Motor neuron (in vitro differentiated cells): ENCODE measurements at regions not wholly inside any gene's neighbourhood (a gene's known extent, or its start where the extent isn't known, plus 50 kb on each side); places are given as distances from the start of the nearest gene placed in this dataset.
A peak's percentile ranks its signal among the peaks of the same experiment; 100 is the strongest.

ENCODE experiments used
- ATAC-seq, 8 experiments: fragments of 200-7000 bp; cut with Tn5 transposase; replicated peaks in 6 of 8; 2 replicates each; pipeline ENCODE4 v1.8.0; 2021; ENCODE audit warnings: mild to moderate bottlenecking in 8 of 8, moderate library complexity in 8 of 8
- H3K27ac ChIP-seq, 2 donors: fragments of 250-450 bp; sonication (Bioruptor Pico); 2 replicates each; pipeline ENCODE4 v1.9.0; 2021; ENCODE audit warnings: antibody characterized with exemption in 2 of 2, mild to moderate bottlenecking in 2 of 2, moderate library complexity in 1 of 2
- H3K4me1 ChIP-seq, 2 donors: fragments of 250-450 bp; sonication (Bioruptor Pico); replicated peaks in 1 of 2; 2 replicates each; pipeline ENCODE4 v1.6.1; 2021; ENCODE audit warnings: antibody characterized with exemption in 2 of 2, mild to moderate bottlenecking in 2 of 2, moderate library complexity in 1 of 2
- H3K4me3 ChIP-seq, 5 donors: fragments of 250-450 bp; sonication (Bioruptor Pico); 2 replicates each; pipeline ENCODE4 v1.9.0; 2021; ENCODE audit warnings: antibody characterized with exemption in 5 of 5, mild to moderate bottlenecking in 5 of 5, moderate library complexity in 4 of 5
- WGBS, 10 experiments: fragments of 450-650 bp; shearing (Covaris generic); methylation state at CpG; one replicate each; pipeline ENCODE4 v1.0.0; 2022; 5-methylcytosine and 5-hydroxymethylcytosine counted together
- in situ Hi-C, 9 experiments: fragments of 400-800 bp; cut with MboI; loops; one replicate each; pipeline ENCODE4 v1.15.0; 2021; ENCODE audit warnings: low sequenced_read_pairs in 9 of 9, low pct_unique_long_range_greater_than_20kb in 2 of 9; ENCODE audit not compliant: unreplicated experiment in 9 of 9

DNA sequence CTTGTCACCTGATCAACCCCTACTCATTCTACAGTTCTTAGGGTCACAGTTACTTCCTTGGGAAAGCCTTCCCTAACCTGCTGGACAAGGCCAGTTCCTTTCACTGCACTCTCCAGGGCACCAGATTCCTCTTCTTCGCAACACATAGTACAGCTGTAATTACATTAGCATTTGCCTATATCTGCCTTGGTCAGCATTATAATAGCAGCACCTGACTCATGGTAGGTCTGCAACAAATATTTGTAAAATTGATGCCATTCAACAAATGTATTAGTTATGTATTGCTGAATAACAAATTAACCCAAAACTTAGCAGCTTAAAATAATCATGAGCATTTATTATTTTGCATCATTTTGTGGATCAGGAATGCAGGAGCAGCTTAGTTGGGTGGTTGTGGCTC is 193.0 kb downstream of the IRX5 start:
- no peak for ATAC-seq
- H3K4me3 ChIP-seq: no peak overlapping the region
- in situ Hi-C loops: no loop called here
- no peak overlapping the region for H3K27ac ChIP-seq
- 60 to 100% (median 83%) methylated on average over 1 of the region's 1 CpG; no CpG with 5 or more reads in 5 of the 10 experiments for WGBS, 10 experiments
- H3K4me1 ChIP-seq: peaks cover 8 to 28% of the 10 kb centered on the region in 2 donors

DNA sequence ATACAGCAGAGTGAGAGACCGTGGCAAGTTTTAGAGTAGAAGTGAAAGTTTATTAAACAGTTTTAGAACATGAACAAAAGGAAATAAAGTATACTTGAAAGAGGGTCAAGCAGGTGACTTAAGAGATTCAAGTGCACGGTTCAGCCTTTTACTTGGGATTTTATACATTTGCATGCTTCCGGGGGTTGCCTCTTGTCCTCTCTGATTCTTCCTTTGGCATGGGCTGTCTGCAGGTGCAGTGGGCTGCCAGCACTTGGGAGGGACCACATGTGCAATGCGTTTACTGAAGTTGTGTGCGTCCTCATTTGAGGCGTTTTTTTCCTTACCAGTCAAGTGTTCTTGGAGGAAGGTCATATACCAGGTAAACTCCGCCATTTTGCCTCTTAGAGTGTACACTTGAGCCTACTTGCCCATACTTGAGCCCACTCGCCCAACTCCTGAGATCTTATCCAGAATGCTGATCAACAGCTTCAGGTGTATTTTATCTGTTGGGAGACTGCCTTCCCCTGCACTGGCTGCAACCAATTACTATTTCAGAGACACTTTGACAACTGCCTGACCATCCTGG is 195.2 kb downstream of the IRX5 start:
- 32 to 91% (median 64%) methylated on average over 1 to 8 of the region's 8 CpGs; no CpG with 5 or more reads in 1 of the 10 experiments for WGBS, 10 experiments
- in situ Hi-C loops: no loop called here
- no peak for ATAC-seq

DNA sequence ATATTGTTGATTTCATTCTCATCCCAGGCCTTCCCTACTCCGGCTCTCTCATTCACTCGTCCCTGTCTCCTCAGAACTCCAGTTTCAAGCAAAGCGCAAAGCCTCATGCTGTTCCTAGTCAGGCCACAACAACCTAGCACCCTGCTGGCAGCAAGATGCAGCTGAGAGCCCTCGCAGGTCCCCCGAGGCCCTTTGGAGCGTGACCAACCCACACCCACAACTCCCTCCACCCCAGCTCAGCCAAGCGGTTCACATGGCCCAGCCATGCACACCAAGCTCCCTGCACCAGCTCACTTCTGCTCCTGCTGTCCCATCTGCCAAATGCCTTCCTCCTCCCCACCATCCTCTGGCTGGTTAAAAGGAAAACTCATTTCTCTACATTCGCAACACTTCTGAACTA is 195.8 kb downstream of the IRX5 start:
- WGBS, 10 experiments: 0 to 100% (median 92%) methylated on average over 2 to 3 of the region's 8 CpGs; no CpG with 5 or more reads in 5 of the 10 experiments
- ATAC-seq: peak in 2 of 8 experiments; percentile 61 to 65

More for the DNA sequence above, 195.2 kb downstream of the IRX5 start:
- no peak overlapping the region for H3K27ac ChIP-seq
- H3K4me3 ChIP-seq: no peak overlapping the region
- peaks cover 6 to 20% of the 10 kb centered on the region in 2 donors for H3K4me1 ChIP-seq

DNA sequence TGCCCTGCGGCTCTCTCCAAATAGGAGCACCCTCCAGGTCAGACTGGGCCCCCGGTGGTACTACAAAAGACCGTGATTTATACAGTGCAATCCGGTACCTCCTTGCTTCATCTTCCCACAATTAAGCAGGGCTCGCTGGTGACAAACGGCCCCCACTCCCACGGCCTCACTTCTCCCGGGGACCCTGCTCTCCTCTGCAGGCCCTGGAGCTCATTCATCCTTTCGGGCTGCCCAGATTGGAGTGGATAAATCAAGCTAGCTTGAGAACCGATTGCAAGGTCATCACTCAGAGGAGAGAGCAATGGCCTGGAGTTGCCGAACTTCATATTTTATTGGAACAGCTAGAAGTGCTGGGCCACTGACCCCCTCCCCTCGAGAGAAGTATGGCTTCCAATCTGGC is 193.5 kb upstream of the IRX6 start:
- Histone ChIP-seq H3K4me1 (peaks cover 0 to 13% of the 10 kb centered on the region in 2 donors), H3K27ac (no peak overlapping the region), H3K4me3 (no peak overlapping the region)
- in situ Hi-C loops: no loop called here
- 39 to 80% (median 54%) methylated on average over 1 to 10 of the region's 12 CpGs; no CpG with 5 or more reads in 5 of the 10 experiments for WGBS, 10 experiments
- peak in 5 of 8 experiments; percentile 25 to 92 (median 56) for ATAC-seq

More for the DNA sequence above, 195.8 kb downstream of the IRX5 start:
- Histone ChIP-seq H3K4me1 (peaks cover 0 to 14% of the 10 kb centered on the region in 2 donors), H3K4me3 (no peak overlapping the region), H3K27ac (no peak overlapping the region)
- in situ Hi-C loops: no loop called here

DNA sequence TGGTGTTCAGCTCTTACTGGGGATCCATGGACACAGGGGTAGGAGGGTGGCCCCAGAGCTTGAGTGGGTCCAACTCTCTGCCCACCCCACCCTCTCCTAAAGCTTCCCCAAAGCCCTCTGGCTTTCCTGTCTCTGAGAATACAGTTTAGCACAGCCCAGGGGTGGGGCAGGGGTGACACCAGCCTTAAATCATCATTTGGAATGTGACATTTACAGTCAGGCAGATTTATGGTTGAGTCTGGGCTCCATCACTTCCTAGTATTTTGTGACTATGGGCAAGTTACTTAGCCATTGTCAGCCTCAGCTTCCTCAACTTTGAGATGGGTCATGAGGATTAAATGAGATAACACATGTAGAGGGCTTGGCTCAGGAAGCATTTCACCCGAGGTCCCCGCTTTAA is 193.1 kb upstream of the IRX6 start:
- H3K27ac ChIP-seq: no peak overlapping the region
- no peak overlapping the region for H3K4me3 ChIP-seq
- in situ Hi-C loops: no loop called here
- peaks cover 0 to 13% of the 10 kb centered on the region in 2 donors for H3K4me1 ChIP-seq
- no peak for ATAC-seq
- 47 to 92% (median 80%) methylated on average over 2 of the region's 2 CpGs; no CpG with 5 or more reads in 3 of the 10 experiments for WGBS, 10 experiments

DNA sequence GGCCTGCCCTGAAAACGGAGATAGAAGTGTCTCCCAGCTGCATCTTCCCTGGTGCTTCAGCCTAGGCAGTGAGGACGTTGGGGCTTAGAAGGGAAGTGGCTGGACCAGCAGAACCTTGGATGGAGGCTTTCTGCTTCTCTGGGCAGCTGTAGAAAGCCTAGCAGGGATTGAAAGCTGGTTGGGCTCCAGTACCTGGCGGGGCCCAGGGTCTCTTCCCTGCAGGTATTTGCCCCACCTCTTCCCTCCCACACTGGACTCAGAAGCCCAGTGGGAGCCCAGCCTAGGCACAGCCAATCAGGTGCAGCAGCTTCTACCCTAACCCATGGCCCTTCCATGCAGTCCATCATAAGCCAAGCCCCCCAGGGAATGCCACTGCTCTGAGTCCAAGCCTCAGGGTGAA is 190.3 kb upstream of the IRX6 start:
- Histone ChIP-seq H3K27ac (no peak overlapping the region), H3K4me1 (peaks cover 5 to 9% of the 10 kb centered on the region in 2 donors), H3K4me3 (no peak overlapping the region)
- ATAC-seq: no peak
- in situ Hi-C loops: no loop called here
- WGBS, 10 experiments: 11 to 65% (median 52%) methylated on average over 1 to 3 of the region's 3 CpGs; no CpG with 5 or more reads in 5 of the 10 experiments

DNA sequence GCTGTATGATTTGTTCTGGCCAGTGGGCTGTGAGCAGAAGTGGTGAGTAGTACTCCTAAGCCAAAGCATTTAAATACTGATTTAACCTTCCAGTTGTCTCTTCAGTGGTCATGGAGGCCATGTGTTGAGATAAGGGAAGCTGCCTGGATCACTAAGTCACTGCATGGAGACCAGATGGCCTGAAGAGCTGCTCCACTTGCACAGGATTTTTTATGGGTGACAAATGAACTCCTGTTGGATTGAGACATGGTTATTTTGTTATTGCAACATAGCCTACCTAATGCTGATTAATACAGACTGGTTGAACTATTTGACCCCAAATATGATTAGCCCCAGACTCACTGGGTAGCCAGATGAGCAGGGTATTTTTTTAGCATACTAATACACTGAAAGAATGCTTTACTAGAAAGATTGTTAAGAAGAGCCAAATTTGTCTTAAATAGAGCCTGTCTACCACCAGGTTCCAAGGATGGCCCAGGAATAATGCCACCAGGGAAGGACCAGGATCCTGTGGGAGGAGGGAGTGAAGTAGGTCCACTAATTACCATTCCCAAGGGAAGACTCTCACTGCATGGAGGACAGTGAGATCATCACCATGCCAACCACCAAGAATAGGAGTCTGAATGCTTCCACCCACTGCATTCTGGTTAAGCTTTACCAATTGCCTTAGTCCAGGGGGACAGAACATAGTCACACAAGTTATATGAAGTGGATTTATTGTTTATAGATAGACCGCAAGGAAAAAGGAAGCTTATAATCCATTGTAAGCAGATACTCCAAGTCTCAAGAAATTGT is 187.4 kb upstream of the IRX6 start:
- Histone ChIP-seq H3K4me3 (no peak overlapping the region), H3K4me1 (peaks cover 0 to 5% of the 10 kb centered on the region in 2 donors), H3K27ac (no peak overlapping the region)
- peak in 5 of 8 experiments; percentile 24 to 73 (median 64) for ATAC-seq
- WGBS, 10 experiments: 60 to 100% (median 100%) methylated on average over 1 of the region's 1 CpG; no CpG with 5 or more reads in 2 of the 10 experiments
- in situ Hi-C loops: no loop called here

DNA sequence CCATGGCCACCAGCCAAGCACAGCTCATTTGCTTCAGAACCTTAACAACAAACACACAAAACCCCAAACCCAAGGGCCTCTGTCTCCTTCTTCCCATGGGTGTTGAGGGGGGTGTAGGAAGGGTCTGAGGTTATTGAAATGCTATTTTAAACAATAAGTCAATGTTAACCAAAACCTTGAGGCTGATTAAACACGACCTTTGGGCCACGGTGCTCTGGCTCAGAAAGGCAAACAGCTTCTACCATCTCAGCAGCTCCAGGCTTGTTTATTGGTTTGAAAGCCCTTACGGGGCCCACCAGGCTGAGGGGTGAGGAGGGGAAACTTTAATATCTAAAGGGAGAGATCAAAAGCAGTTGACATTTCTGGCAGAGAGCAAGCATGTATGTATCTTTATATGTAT is 185.7 kb upstream of the IRX6 start:
- no peak overlapping the region for H3K27ac ChIP-seq
- H3K4me3 ChIP-seq: no peak overlapping the region
- peaks cover 0 to 5% of the 10 kb centered on the region in 2 donors for H3K4me1 ChIP-seq
- ATAC-seq: no peak
- WGBS, 10 experiments: 6 to 77% (median 70%) methylated on average over 1 to 3 of the region's 3 CpGs; no CpG with 5 or more reads in 4 of the 10 experiments
- in situ Hi-C loops: no loop called here

DNA sequence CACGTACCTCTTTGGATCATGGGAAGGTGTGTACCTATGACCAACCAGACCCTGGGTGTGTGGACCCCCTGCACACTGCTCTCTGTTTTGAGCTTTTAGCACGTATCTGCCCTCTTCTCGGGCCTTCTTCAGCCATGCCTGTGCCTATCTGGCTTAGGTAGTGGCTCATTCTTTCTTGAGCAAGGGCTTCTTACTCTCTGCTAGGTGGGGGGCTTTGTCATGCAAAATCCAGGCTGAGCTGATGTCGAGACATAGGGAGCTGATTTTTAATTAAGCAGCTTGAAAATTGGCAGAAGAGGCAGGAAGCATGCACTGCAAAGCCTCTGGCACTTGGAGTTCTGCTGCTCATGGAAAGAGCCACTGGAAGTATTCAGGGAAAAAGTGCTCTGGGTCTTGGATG is 181.6 kb upstream of the IRX6 start:
- in situ Hi-C loops: no loop called here
- WGBS, 10 experiments: 0 to 58% (median 48%) methylated on average over 2 to 4 of the region's 4 CpGs; no CpG with 5 or more reads in 4 of the 10 experiments
- ATAC-seq: no peak
- Histone ChIP-seq H3K27ac (no peak overlapping the region), H3K4me1 (peaks cover 8 to 10% of the 10 kb centered on the region in 2 donors), H3K4me3 (no peak overlapping the region)

DNA sequence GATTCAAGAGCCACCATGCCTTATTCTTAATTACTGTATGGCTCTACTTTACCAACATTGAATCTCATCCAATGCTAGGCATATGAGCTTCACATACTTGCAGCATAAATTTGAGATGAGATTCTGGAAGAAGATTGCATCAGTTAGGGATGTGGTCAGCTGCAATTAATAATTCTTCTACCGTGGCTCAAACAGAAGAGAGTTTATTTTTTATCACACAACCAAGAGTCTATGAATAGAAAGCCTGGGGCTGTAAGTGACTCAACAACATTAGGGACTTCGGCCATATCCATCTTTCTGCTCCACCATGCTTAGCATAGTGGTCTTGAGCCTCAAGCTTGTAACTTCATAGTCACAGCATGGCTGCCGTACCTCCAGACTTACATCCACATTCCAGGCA is 179.4 kb upstream of the IRX6 start:
- Histone ChIP-seq H3K27ac (no peak overlapping the region), H3K4me1 (peaks cover 8 to 10% of the 10 kb centered on the region in 2 donors), H3K4me3 (no peak overlapping the region)
- 8 to 100% (median 67%) methylated on average over 1 to 3 of the region's 3 CpGs; no CpG with 5 or more reads in 1 of the 10 experiments for WGBS, 10 experiments
- in situ Hi-C loops: no loop called here
- peak in 4 of 8 experiments; percentile 18 to 52 (median 50) for ATAC-seq

DNA sequence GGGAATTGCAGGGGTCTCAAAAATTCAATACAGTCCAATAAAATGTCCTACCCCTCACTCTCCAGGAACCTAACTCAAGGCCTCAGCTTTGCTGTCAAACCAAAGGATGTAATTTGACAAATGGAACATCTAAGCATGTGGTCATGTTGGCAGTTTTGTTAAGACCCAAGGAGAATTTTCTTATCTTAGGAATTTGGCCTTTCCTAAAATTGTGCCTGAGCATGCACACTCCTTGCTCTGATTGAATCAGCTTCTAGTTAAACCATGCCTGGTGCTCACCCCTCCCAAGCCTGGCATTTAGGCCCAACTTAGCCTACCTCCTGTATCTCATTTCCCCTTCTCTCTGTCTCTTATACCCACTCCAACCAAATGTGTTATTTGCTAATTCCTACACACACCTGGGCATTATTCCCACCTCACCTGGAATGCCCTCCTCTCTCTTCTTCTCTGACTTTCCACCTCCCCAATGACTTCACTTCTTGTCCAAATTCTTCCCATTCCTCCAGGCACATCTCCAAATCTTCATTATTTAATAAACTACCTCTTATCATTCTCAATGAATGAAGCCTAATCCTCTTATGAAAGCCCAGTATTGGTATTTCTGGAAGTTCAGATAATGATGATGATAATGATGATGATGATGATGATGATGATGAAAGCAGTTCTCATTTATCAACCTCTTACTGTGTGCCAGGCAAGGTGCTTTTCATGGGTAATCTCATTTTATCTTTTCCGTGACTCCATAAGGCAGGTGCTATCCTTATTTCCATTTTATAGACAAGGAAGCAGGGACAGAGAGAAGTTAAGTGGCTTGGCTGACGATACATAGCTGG is 178.0 kb upstream of the IRX6 start:
- in situ Hi-C loops: no loop called here
- no peak for ATAC-seq
- 32 to 100% (median 83%) methylated on average over 1 to 2 of the region's 2 CpGs; no CpG with 5 or more reads in 3 of the 10 experiments for WGBS, 10 experiments
- Histone ChIP-seq H3K4me1 (peaks cover 8 to 10% of the 10 kb centered on the region in 2 donors), H3K4me3 (no peak overlapping the region), H3K27ac (no peak overlapping the region)

DNA sequence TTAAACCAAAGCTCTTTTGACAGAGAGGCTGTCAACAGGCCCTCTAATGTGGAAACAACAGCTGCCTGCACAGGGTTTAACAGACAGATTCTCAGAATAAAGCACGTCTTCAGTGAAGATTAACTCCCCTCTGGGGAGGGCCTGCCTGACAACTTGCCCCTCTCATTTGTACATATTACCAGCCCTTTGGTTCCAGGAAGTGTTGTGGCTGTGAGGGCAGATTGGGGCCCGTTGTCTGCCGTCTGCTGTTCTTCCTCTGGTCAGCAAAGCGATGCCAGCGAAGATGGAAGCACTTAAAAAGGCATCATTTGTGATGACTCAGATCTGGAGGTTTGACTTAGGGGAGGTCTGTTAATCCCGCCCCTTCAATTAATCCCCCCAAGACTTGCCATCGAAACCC is 177.0 kb upstream of the IRX6 start:
- no peak overlapping the region for H3K27ac ChIP-seq
- H3K4me3 ChIP-seq: no peak overlapping the region
- WGBS, 10 experiments: 0 to 60% (median 20%) methylated on average over 1 to 6 of the region's 7 CpGs; no CpG with 5 or more reads in 1 of the 10 experiments
- peaks cover 8 to 10% of the 10 kb centered on the region in 2 donors for H3K4me1 ChIP-seq
- in situ Hi-C loops: no loop called here
- peak in 5 of 8 experiments; percentile 29 to 91 (median 79) for ATAC-seq
